HepG2 (cell line): ENCODE measurements at regions not wholly inside any gene's neighbourhood (a gene's known extent, or its start where the extent isn't known, plus 50 kb on each side); places are given as distances from the start of the nearest gene placed in this dataset.

ENCODE experiments used
- EHMT2 ChIP-seq: fragments of 200-600 bp; sonication (generic); IDR thresholded peaks from 2 replicates; pipeline ENCODE4 v1.7.0; 2017; ENCODE audit warnings: antibody characterized with exemption, low read depth, low read length, borderline replicate concordance
- HDAC1 ChIP-seq: sonication (generic); formaldehyde crosslinking; IDR thresholded peaks from 2 replicates; pipeline ENCODE4 v1.5.1; 2020; ENCODE audit warnings: mild to moderate bottlenecking, missing genetic modification reagents
- KLF13 ChIP-seq: sonication (generic); formaldehyde crosslinking; IDR thresholded peaks from 2 replicates; pipeline ENCODE4 v1.4.0; 2020; ENCODE audit warnings: mild to moderate bottlenecking, missing genetic modification reagents
- LCORL ChIP-seq, 2 experiments: fragments of 450-650 bp in 1 of 2; sonication (generic) in 1 of 2; formaldehyde crosslinking in 1 of 2; IDR thresholded peaks; 2 replicates each; pipeline versions ENCODE4 v1.5.0 to v1.6.1; 2017 to 2020; ENCODE audit warnings: antibody characterized with exemption in 1 of 2, missing genetic modification reagents in 1 of 2
- MAFG ChIP-seq: sonication (generic); formaldehyde crosslinking; IDR thresholded peaks from 2 replicates; pipeline ENCODE4 v1.5.1; 2020; ENCODE audit warnings: mild to moderate bottlenecking, missing genetic modification reagents
- MATR3 ChIP-seq: sonication (generic); formaldehyde crosslinking; IDR thresholded peaks from 2 replicates; pipeline ENCODE4 v1.4.0; 2020; ENCODE audit warnings: missing genetic modification reagents
- MEIS2 ChIP-seq: sonication (generic); formaldehyde crosslinking; IDR thresholded peaks from 2 replicates; pipeline ENCODE4 v1.9.0; 2021; ENCODE audit warnings: mild to moderate bottlenecking, missing genetic modification reagents
- NFRKB ChIP-seq: fragments of 450-650 bp; IDR thresholded peaks from 2 replicates; pipeline ENCODE4 v1.6.1; 2017
- NR1H2 ChIP-seq: sonication (generic); formaldehyde crosslinking; IDR thresholded peaks from 2 replicates; pipeline ENCODE4 v1.8.1; 2022; ENCODE audit warnings: low read depth, missing genetic modification reagents, borderline replicate concordance
- REL ChIP-seq: sonication (generic); formaldehyde crosslinking; conservative IDR thresholded peaks from 2 replicates; pipeline ENCODE4 v1.8.0; 2022; ENCODE audit warnings: mild to moderate bottlenecking, missing genetic modification reagents, moderate library complexity
- ZNF546 ChIP-seq: sonication (generic); formaldehyde crosslinking; conservative IDR thresholded peaks from 2 replicates; pipeline ENCODE4 v1.8.1; 2023; ENCODE audit warnings: mild to moderate bottlenecking, missing genetic modification reagents
- ZNF562 ChIP-seq: sonication (generic); formaldehyde crosslinking; IDR thresholded peaks from 2 replicates; pipeline ENCODE4 v1.8.0; 2022; ENCODE audit warnings: missing genetic modification reagents, borderline replicate concordance
- ZNF567 ChIP-seq: sonication (generic); formaldehyde crosslinking; IDR thresholded peaks from 2 replicates; pipeline ENCODE4 v1.8.1; 2023; ENCODE audit warnings: mild to moderate bottlenecking, missing genetic modification reagents, borderline replicate concordance
- ZNF883 ChIP-seq: sonication (generic); formaldehyde crosslinking; IDR thresholded peaks from 2 replicates; pipeline ENCODE4 v1.5.1; 2020; ENCODE audit warnings: mild to moderate bottlenecking, missing genetic modification reagents; ENCODE audit errors: not compliant biosample characterization
- ZSCAN9 ChIP-seq: IDR thresholded peaks from 2 replicates; pipeline ENCODE4 v1.6.1; 2016; ENCODE audit warnings: borderline replicate concordance
- TF ChIP-seq, protein P1 (sequence below), 2 experiments: fragments of 450-650 bp in 1 of 2; sonication (generic) in 1 of 2; formaldehyde crosslinking in 1 of 2; IDR thresholded peaks; 2 replicates each; pipeline versions ENCODE4 v1.6.1 to v1.8.0; 2016 to 2022; ENCODE audit warnings: antibody characterized with exemption in 1 of 2, mild to moderate bottlenecking in 1 of 2, missing genetic modification reagents in 1 of 2
- TF ChIP-seq, protein P2 (sequence below): sonication (generic); formaldehyde crosslinking; IDR thresholded peaks from 2 replicates; pipeline ENCODE4 v1.8.0; 2022; ENCODE audit warnings: mild to moderate bottlenecking, missing genetic modification reagents, borderline replicate concordance
- TF ChIP-seq, protein P3 (sequence below): sonication (generic); formaldehyde crosslinking; conservative IDR thresholded peaks from 2 replicates; pipeline ENCODE4 v1.8.0; 2022; ENCODE audit warnings: low read depth, missing genetic modification reagents

DNA sequence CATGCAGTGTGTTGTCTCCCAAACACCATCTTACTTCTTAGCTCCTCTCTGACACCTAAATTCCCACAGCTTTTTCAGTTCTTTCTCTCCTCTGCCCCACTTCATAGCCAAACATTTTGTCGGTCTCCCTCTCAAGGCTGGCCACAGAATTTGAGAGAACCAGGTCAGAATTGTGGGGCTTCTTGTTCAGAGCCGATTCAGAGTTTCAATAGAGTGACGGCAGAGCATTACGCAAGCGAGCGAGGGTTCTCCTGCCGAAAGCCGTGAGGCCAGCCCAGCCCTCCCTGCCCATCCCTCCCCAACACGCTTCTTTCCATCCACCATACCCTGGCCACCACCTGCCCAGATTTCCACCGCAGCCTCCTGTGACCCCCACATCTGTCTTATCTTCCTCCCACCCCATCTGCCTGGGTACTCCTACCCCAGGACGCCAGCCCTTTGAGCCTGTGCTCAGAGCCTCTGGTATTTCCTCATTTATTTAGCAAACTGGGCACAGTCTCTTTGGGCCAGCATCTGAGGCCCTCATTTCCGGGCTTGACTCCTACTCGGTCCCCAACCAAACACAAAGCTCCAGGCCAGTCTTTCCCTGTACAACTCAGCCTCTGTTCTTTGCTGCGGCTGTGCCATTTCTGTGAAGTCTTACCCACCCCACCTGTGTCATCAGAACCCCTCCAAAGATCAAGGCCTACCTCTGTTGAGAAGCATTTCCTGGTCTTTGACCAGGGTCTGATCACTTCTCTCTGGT lies 70.0 kb upstream of the MAP4K4 start (continued):
- TF ChIP-seq, protein P1, sequence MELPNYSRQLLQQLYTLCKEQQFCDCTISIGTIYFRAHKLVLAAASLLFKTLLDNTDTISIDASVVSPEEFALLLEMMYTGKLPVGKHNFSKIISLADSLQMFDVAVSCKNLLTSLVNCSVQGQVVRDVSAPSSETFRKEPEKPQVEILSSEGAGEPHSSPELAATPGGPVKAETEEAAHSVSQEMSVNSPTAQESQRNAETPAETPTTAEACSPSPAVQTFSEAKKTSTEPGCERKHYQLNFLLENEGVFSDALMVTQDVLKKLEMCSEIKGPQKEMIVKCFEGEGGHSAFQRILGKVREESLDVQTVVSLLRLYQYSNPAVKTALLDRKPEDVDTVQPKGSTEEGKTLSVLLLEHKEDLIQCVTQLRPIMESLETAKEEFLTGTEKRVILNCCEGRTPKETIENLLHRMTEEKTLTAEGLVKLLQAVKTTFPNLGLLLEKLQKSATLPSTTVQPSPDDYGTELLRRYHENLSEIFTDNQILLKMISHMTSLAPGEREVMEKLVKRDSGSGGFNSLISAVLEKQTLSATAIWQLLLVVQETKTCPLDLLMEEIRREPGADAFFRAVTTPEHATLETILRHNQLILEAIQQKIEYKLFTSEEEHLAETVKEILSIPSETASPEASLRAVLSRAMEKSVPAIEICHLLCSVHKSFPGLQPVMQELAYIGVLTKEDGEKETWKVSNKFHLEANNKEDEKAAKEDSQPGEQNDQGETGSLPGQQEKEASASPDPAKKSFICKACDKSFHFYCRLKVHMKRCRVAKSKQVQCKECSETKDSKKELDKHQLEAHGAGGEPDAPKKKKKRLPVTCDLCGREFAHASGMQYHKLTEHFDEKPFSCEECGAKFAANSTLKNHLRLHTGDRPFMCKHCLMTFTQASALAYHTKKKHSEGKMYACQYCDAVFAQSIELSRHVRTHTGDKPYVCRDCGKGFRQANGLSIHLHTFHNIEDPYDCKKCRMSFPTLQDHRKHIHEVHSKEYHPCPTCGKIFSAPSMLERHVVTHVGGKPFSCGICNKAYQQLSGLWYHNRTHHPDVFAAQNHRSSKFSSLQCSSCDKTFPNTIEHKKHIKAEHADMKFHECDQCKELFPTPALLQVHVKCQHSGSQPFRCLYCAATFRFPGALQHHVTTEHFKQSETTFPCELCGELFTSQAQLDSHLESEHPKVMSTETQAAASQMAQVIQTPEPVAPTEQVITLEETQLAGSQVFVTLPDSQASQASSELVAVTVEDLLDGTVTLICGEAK (IDR thresholded peaks at IDR 0.05): no peak
- TF ChIP-seq, protein P1 (CRISPR knock-in tag; IDR thresholded peaks at IDR 0.05): no peak
- TF ChIP-seq, protein P2, sequence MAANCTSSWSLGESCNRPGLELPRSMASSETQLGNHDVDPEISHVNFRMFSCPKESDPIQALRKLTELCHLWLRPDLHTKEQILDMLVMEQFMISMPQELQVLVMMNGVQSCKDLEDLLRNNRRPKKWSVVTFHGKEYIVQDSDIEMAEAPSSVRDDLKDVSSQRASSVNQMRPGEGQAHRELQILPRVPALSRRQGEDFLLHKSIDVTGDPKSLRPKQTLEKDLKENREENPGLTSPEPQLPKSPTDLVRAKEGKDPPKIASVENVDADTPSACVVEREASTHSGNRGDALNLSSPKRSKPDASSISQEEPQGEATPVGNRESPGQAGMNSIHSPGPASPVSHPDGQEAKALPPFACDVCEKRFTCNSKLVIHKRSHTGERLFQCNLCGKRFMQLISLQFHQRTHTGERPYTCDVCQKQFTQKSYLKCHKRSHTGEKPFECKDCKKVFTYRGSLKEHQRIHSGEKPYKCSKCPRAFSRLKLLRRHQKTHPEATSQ: no peak
- TF ChIP-seq NFRKB (no peak), LCORL (IDR thresholded peaks at IDR 0.05) (no peak), LCORL (CRISPR knock-in tag; IDR thresholded peaks at IDR 0.05) (no peak), ZNF546 (CRISPR knock-in tag) (no peak), REL (no peak), ZNF562 (CRISPR knock-in tag) (no peak), ZSCAN9 (CRISPR knock-in tag) (no peak), ZNF567 (no peak), MATR3 (no peak), HDAC1 (CRISPR knock-in tag) (no peak), EHMT2 (no peak), KLF13 (CRISPR knock-in tag) (no peak), MAFG (CRISPR knock-in tag) (no peak), ZNF883 (CRISPR knock-in tag) (no peak), MEIS2 (no peak), NR1H2 (CRISPR knock-in tag) (no peak)
- TF ChIP-seq, protein P3, sequence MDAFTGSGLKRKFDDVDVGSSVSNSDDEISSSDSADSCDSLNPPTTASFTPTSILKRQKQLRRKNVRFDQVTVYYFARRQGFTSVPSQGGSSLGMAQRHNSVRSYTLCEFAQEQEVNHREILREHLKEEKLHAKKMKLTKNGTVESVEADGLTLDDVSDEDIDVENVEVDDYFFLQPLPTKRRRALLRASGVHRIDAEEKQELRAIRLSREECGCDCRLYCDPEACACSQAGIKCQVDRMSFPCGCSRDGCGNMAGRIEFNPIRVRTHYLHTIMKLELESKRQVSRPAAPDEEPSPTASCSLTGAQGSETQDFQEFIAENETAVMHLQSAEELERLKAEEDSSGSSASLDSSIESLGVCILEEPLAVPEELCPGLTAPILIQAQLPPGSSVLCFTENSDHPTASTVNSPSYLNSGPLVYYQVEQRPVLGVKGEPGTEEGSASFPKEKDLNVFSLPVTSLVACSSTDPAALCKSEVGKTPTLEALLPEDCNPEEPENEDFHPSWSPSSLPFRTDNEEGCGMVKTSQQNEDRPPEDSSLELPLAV (CRISPR knock-in tag): no peak
